SK-N-SH (cell line): ENCODE measurements at regions not wholly inside any gene's neighbourhood (a gene's known extent, or its start where the extent isn't known, plus 50 kb on each side); places are given as distances from the start of the nearest gene placed in this dataset.

ENCODE experiments used
- CTCF ChIA-PET: fragments of 300-600, 350-600 bp; formaldehyde crosslinking; extraction: SDS; loops from one replicate; lab custom pipeline; 2021; lab: Yijun Ruan, JAX
- POLR2A ChIA-PET: fragments of 350-600 bp; sonication (Branson Sonifier 250); formaldehyde crosslinking; extraction: SDS; loops from one replicate; lab custom pipeline; 2020; ENCODE audit warnings: antibody characterized with exemption, inconsistent platforms; lab: Yijun Ruan, JAX
- DNase-seq: peaks from one replicate; pipeline ENCODE4 v3.0.0; 2012
- H2AFZ ChIP-seq: fragments of 200-600 bp; sonication (generic); 2 replicates; pipeline ENCODE4 v1.8.1; 2016; ENCODE audit warnings: antibody characterized with exemption, mild to moderate bottlenecking, low read depth
- H3F3A ChIP-seq: fragments of 200-600 bp; sonication (generic); replicated peaks from 2 replicates; pipeline ENCODE3; 2016; ENCODE audit warnings: antibody characterized with exemption, mild to moderate bottlenecking; ENCODE audit not compliant: insufficient read depth
- H3K27ac ChIP-seq, 2 experiments: fragments of 200-500 bp in 1 of 2; fragments of 200-600 bp in 1 of 2; sonication (Bioruptor generic) in 1 of 2; sonication (generic), shearing (Covaris generic) in 1 of 2; 2 replicates each; pipeline versions ENCODE4 v1.5.1 to v1.6.1; 2014 to 2016; ENCODE audit warnings: low read depth in 2 of 2, inconsistent platforms in 1 of 2, low read length in 1 of 2, mild to moderate bottlenecking in 1 of 2, mixed read lengths in 1 of 2
- H3K27me3 ChIP-seq: fragments of 200-600 bp; sonication (generic), shearing (Covaris generic); 2 replicates; pipeline ENCODE4 v1.6.1; 2016; ENCODE audit warnings: mixed run types; ENCODE audit not compliant: insufficient read depth
- H3K36me3 ChIP-seq, 2 experiments: fragments of 200-500 bp in 1 of 2; fragments of 200-600 bp in 1 of 2; sonication (Bioruptor generic) in 1 of 2; sonication (generic) in 1 of 2; replicated peaks in 1 of 2; 2 replicates each; pipeline versions ENCODE3 to v1.5.1; 2014 to 2016; ENCODE audit warnings: low read length in 1 of 2, mild to moderate bottlenecking in 1 of 2; ENCODE audit not compliant: insufficient read depth in 2 of 2, control insufficient read depth in 1 of 2
- H3K4me1 ChIP-seq, 2 experiments: fragments of 200-500 bp in 1 of 2; fragments of 200-600 bp in 1 of 2; sonication (Bioruptor generic) in 1 of 2; sonication (generic), shearing (Covaris generic) in 1 of 2; 2 replicates each; pipeline versions ENCODE4 v1.5.1 to v1.6.1; 2014 to 2016; ENCODE audit warnings: low read depth in 1 of 2, low read length in 1 of 2, mixed run types in 1 of 2; ENCODE audit not compliant: insufficient read depth in 2 of 2, control insufficient read depth in 1 of 2
- H3K4me2 ChIP-seq: fragments of 200-600 bp; sonication (generic), shearing (Covaris generic); 2 replicates; pipeline ENCODE4 v1.6.1; 2017; ENCODE audit warnings: mixed run types
- H3K4me3 ChIP-seq, 2 experiments: fragments of 200-500 bp in 1 of 2; fragments of 200-600 bp in 1 of 2; sonication (Bioruptor generic) in 1 of 2; sonication (generic), shearing (Covaris generic) in 1 of 2; 2 replicates each; pipeline versions ENCODE4 v1.5.1 to v1.8.1; 2014 to 2016; ENCODE audit warnings: low read depth in 2 of 2, inconsistent platforms in 1 of 2, low read length in 1 of 2, mild to moderate bottlenecking in 1 of 2, mixed read lengths in 1 of 2, moderate library complexity in 1 of 2
- H3K79me2 ChIP-seq: fragments of 200-600 bp; sonication (generic); 2 replicates; pipeline ENCODE4 v1.8.1; 2017; ENCODE audit warnings: mild to moderate bottlenecking; ENCODE audit not compliant: insufficient read depth
- H3K9ac ChIP-seq: fragments of 200-600 bp; sonication (generic); 2 replicates; pipeline ENCODE4 v1.6.1; 2017; ENCODE audit warnings: mixed run types
- H3K9me2 ChIP-seq: fragments of 200-600 bp; sonication (generic); 2 replicates; pipeline ENCODE4 v1.6.1; 2017; ENCODE audit warnings: mixed run types
- H3K9me3 ChIP-seq: fragments of 200-600 bp; sonication (generic); 2 replicates; pipeline ENCODE4 v1.6.1; 2017; ENCODE audit warnings: mixed run types, mild to moderate bottlenecking, moderate library complexity
- H4K20me1 ChIP-seq: fragments of 200-600 bp; sonication (generic); 2 replicates; pipeline ENCODE4 v1.6.1; 2017; ENCODE audit warnings: mild to moderate bottlenecking, mixed run types; ENCODE audit not compliant: insufficient read depth
- CTCF ChIP-seq: fragments of 200-600 bp; sonication (generic); IDR thresholded peaks from 2 replicates; pipeline ENCODE4 v1.6.1; 2017; ENCODE audit warnings: antibody characterized with exemption, mild to moderate bottlenecking, moderate library complexity
- FOSL2 ChIP-seq: IDR thresholded peaks from 2 replicates; pipeline ENCODE4 v1.4.0; 2012; ENCODE audit warnings: low read depth, mild to moderate bottlenecking, moderate library complexity, borderline replicate concordance
- GABPA ChIP-seq: IDR thresholded peaks from 2 replicates; pipeline ENCODE4 v1.4.0; 2012; ENCODE audit warnings: low read depth, mild to moderate bottlenecking
- MAX ChIP-seq: IDR thresholded peaks from 2 replicates; pipeline ENCODE4 v1.4.0; 2012; ENCODE audit warnings: low read depth
- NRF1 ChIP-seq: IDR thresholded peaks from 2 replicates; pipeline ENCODE4 v1.6.1; 2012; ENCODE audit warnings: low read depth, mild to moderate bottlenecking, low read length
- POLR2AphosphoS5 ChIP-seq: IDR thresholded peaks from 2 replicates; pipeline ENCODE4 v1.6.1; 2012; ENCODE audit warnings: low read depth, low read length
- RFX5 ChIP-seq: IDR thresholded peaks from 2 replicates; pipeline ENCODE4 v1.6.1; 2012; ENCODE audit warnings: mild to moderate bottlenecking, improper control_type of control experiment, low read length
- WGBS: methylation state at CpG from one replicate; pipeline ENCODE4 v1.1.6; 2017; ENCODE audit warnings: low lambda C conversion rate; 5-methylcytosine and 5-hydroxymethylcytosine counted together
- TF ChIP-seq, protein P1 (sequence below): IDR thresholded peaks from 2 replicates; pipeline ENCODE4 v1.6.1; 2012; ENCODE audit warnings: mild to moderate bottlenecking, low read depth, low read length, moderate library complexity
- TF ChIP-seq, protein P2 (sequence below): IDR thresholded peaks from 2 replicates; pipeline ENCODE4; 2012

GRCh38 chr6:164303102-164303964 lies 888.8 kb downstream of the QKI start:
- Histone ChIP-seq H3K79me2 (no peaks in the 10 kb centered on the region), H3K27me3 (no peaks in the 10 kb centered on the region), H3K4me1 (no peaks in the 10 kb centered on the region), H3K36me3 (no peaks in the 10 kb centered on the region), H3K9ac (no peak overlapping the region), H3K4me3 (no peak overlapping the region), H3K27ac (no peak overlapping the region), H3F3A (no peaks in the 10 kb centered on the region), H3K4me2 (no peak overlapping the region)
- CTCF ChIA-PET, result no interaction called here
- no peak for DNase-seq
- POLR2A ChIA-PET, result no interaction called here
- TF ChIP-seq MAX, result no peak
- TF ChIP-seq NRF1, result no peak
- TF ChIP-seq CTCF, result no peak
- TF ChIP-seq, protein P1, sequence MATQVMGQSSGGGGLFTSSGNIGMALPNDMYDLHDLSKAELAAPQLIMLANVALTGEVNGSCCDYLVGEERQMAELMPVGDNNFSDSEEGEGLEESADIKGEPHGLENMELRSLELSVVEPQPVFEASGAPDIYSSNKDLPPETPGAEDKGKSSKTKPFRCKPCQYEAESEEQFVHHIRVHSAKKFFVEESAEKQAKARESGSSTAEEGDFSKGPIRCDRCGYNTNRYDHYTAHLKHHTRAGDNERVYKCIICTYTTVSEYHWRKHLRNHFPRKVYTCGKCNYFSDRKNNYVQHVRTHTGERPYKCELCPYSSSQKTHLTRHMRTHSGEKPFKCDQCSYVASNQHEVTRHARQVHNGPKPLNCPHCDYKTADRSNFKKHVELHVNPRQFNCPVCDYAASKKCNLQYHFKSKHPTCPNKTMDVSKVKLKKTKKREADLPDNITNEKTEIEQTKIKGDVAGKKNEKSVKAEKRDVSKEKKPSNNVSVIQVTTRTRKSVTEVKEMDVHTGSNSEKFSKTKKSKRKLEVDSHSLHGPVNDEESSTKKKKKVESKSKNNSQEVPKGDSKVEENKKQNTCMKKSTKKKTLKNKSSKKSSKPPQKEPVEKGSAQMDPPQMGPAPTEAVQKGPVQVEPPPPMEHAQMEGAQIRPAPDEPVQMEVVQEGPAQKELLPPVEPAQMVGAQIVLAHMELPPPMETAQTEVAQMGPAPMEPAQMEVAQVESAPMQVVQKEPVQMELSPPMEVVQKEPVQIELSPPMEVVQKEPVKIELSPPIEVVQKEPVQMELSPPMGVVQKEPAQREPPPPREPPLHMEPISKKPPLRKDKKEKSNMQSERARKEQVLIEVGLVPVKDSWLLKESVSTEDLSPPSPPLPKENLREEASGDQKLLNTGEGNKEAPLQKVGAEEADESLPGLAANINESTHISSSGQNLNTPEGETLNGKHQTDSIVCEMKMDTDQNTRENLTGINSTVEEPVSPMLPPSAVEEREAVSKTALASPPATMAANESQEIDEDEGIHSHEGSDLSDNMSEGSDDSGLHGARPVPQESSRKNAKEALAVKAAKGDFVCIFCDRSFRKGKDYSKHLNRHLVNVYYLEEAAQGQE, result no peak
- no peak for TF ChIP-seq POLR2AphosphoS5
- TF ChIP-seq RFX5, result no peak
- TF ChIP-seq GABPA, result no peak
- no peak for TF ChIP-seq FOSL2
- TF ChIP-seq, protein P2, sequence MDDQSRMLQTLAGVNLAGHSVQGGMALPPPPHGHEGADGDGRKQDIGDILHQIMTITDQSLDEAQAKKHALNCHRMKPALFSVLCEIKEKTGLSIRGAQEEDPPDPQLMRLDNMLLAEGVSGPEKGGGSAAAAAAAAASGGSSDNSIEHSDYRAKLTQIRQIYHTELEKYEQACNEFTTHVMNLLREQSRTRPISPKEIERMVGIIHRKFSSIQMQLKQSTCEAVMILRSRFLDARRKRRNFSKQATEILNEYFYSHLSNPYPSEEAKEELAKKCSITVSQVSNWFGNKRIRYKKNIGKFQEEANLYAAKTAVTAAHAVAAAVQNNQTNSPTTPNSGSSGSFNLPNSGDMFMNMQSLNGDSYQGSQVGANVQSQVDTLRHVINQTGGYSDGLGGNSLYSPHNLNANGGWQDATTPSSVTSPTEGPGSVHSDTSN, result no peak
- TF ChIP-seq, all 33 proteins: peak for 0
- no peaks in the 10 kb centered on the region for H3K9me3 ChIP-seq
- 12% methylated on average over 5 of the region's 5 CpGs for WGBS
- no peaks in the 10 kb centered on the region for H3K9me2 ChIP-seq
- no peaks in the 10 kb centered on the region for H4K20me1 ChIP-seq
- H2AFZ ChIP-seq, result no peak overlapping the region
